A172 (cell line): ENCODE measurements at regions not wholly inside any gene's neighbourhood (a gene's known extent, or its start where the extent isn't known, plus 50 kb on each side); places are given as distances from the start of the nearest gene placed in this dataset.
A peak's percentile ranks its signal among the peaks of the same experiment; 100 is the strongest.
"Not testable (repeated sequence)": the region's sequence is repeated elsewhere in the genome, so short reads cannot be mapped to it uniquely, and the experiment has no call there.

Experiments
- DNase-seq: peaks from one replicate; pipeline ENCODE4 v3.0.0-alpha.2; 2015; ENCODE audit warnings: low spot score

- no peak for DNase-seq
Measured at GRCh38 chr6:137311940-137312339, 92.8 kb upstream of the IFNGR1 start.

GRCh38 chr6:137309078-137309762 is 90.0 kb upstream of the IFNGR1 start:
- DNase-seq, result peak; percentile 84

- DNase-seq, result no peak
Measured at GRCh38 chr6:137307163-137307854, 88.1 kb upstream of the IFNGR1 start.

- DNase-seq, result no peak
Measured at GRCh38 chr6:137305691-137306090, 86.5 kb upstream of the IFNGR1 start.

GRCh38 chr6:137304020-137304780 is 85.0 kb upstream of the IFNGR1 start:
- no peak for DNase-seq

- peak; percentile 14 for DNase-seq
Measured at GRCh38 chr6:137303441-137303840, 84.3 kb upstream of the IFNGR1 start.

GRCh38 chr6:137299681-137300080 is 80.5 kb upstream of the IFNGR1 start:
- DNase-seq, result no peak

GRCh38 chr6:137297887-137298286 is 78.7 kb upstream of the IFNGR1 start:
- DNase-seq, result no peak

- not testable (repeated sequence) for DNase-seq
Measured at GRCh38 chr6:137292326-137292725, 73.1 kb upstream of the IFNGR1 start.

GRCh38 chr6:137291441-137291840 is 72.3 kb upstream of the IFNGR1 start:
- peak; percentile 10 for DNase-seq

GRCh38 chr6:137290601-137291261 is 71.5 kb upstream of the IFNGR1 start:
- no peak for DNase-seq

GRCh38 chr6:137286916-137287315 is 67.7 kb upstream of the IFNGR1 start:
- DNase-seq, result no peak

- no peak for DNase-seq
Measured at GRCh38 chr6:137286368-137286767, 67.2 kb upstream of the IFNGR1 start.

GRCh38 chr6:137284811-137285110 is 65.6 kb upstream of the IFNGR1 start:
- DNase-seq, result no peak

- DNase-seq, result peak; percentile 23
Measured at GRCh38 chr6:137283940-137284810, 65.0 kb upstream of the IFNGR1 start.

- no peak for DNase-seq
Measured at GRCh38 chr6:137283080-137283479, 63.9 kb upstream of the IFNGR1 start.

- DNase-seq, result no peak
Measured at GRCh38 chr6:137282254-137282653, 63.1 kb upstream of the IFNGR1 start.

GRCh38 chr6:137279279-137279678 is 60.1 kb upstream of the IFNGR1 start:
- not testable (repeated sequence) for DNase-seq

- peak; percentile 73 for DNase-seq
Measured at GRCh38 chr6:137277971-137278637, 58.9 kb upstream of the IFNGR1 start.

- no peak for DNase-seq
Measured at GRCh38 chr6:137272403-137272802, 53.2 kb upstream of the IFNGR1 start.
